ENCODE measurements at regions not wholly inside any gene's neighbourhood (a gene's known extent, or its start where the extent isn't known, plus 50 kb on each side); places are given as distances from the start of the nearest gene placed in this dataset.

GRCh38 chr18:24786027-24786426 is 325.6 kb downstream of the HRH4 start:
- DNase-seq (ENCODE audit: low read depth): no peak

- DNase-seq (ENCODE audit: low read depth): peak; percentile 16
Measured at GRCh38 chr18:24790347-24790746, 329.9 kb downstream of the HRH4 start.

- DNase-seq (ENCODE audit: low read depth): no peak
Measured at GRCh38 chr18:24791751-24792545, 331.5 kb downstream of the HRH4 start.

DNA sequence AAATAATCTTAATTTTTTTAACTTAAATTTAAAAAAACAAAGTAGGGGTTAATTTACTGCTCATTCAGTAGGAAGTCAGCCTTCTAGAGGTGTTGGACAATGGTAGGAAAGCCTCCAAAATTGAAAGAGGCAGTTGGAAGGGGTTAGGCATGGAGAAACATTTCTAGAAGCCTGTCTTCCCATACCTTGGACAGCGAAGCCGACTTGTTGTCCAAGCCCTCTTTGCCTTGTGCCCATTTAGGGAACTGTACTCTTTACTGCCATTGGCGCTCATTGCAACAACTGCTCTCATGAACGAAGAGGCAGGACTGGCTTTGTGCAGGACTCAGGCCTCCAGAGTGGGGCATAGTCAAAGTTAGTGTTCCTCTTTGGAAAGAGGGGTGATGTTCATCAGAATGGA is 333.3 kb downstream of the HRH4 start:
- DNase-seq (ENCODE audit: low read depth): no peak

- DNase-seq (ENCODE audit: low read depth): no peak
Measured at GRCh38 chr18:24795129-24795528, 334.7 kb downstream of the HRH4 start.

DNA sequence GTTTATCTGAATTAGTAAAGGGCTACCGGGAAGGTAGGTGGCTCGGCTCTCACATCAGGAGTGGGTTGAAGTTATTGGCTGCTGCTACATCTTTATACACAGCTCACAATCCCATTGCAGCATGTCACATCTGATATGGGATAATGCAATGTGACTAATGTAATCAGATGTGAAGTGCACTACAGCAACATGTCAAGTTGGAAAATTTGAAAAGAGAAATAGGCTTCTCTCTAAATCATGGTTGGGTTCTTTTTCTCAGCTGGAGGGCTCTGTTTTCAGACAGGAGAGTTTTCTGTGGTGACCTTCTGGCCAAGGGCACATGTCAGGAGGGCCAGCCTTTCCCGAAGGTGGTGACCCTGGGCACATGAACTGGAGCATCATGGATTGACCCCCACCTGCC is 337.5 kb downstream of the HRH4 start:
- no peak for DNase-seq (ENCODE audit: low read depth)

GRCh38 chr18:24799176-24799575 is 338.7 kb downstream of the HRH4 start:
- DNase-seq (ENCODE audit: low read depth): peak; percentile 6

- DNase-seq (ENCODE audit: low read depth): no peak
Measured at GRCh38 chr18:24799720-24800119, 339.3 kb downstream of the HRH4 start.

- DNase-seq (ENCODE audit: low read depth): no peak
Measured at GRCh38 chr18:24801001-24801400, 340.6 kb downstream of the HRH4 start.

GRCh38 chr18:24802456-24802855 is 342.0 kb downstream of the HRH4 start:
- no peak for DNase-seq (ENCODE audit: low read depth)

GRCh38 chr18:24805156-24805555 is 344.7 kb downstream of the HRH4 start:
- DNase-seq (ENCODE audit: low read depth): no peak

GRCh38 chr18:24809173-24809950 is 348.9 kb downstream of the HRH4 start:
- no peak for DNase-seq (ENCODE audit: low read depth)

DNA sequence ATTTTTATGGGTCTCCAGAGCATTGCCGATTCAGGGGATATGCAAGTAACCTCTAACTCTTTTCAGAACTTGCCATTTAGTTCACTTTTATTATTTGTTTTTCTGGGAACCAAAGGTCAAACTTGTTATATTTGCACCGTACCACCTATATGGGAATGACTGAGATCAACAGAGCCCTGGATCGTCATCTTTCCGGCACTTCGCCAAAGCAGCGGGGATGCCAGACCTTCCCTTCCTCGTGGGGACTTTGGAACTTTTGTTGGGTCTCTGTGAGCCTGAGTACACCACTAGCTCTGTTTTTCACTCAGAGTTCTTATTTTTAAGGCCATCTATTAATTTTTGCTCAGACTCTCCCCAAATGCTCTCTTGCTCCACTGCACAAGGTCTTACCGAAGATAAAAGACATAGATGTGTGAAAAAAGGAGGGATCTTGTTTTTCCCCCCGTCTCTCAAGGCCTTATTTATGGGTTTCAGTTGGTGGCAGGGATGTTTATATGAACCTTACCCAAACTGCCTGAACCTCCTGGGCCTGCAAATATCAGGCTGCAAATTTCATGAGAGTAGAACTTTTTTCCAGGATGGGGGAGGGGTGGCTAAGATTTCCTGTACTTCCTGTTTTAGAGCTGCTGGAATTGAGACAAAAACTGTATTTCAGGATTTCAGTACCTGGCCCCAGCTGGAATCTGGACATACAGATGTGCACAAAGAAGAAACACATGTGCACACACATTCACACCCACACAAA is 350.3 kb downstream of the HRH4 start:
- no peak for DNase-seq (ENCODE audit: low read depth)

GRCh38 chr18:24811950-24812681 is 351.7 kb downstream of the HRH4 start:
- no peak for DNase-seq (ENCODE audit: low read depth)

GRCh38 chr18:24814521-24814920 is 354.1 kb downstream of the HRH4 start:
- DNase-seq (ENCODE audit: low read depth): no peak

- DNase-seq (ENCODE audit: low read depth): no peak
Measured at GRCh38 chr18:24817150-24817549, 356.7 kb downstream of the HRH4 start.

GRCh38 chr18:24817587-24818371 is 357.3 kb downstream of the HRH4 start:
- no peak for DNase-seq (ENCODE audit: low read depth)

DNA sequence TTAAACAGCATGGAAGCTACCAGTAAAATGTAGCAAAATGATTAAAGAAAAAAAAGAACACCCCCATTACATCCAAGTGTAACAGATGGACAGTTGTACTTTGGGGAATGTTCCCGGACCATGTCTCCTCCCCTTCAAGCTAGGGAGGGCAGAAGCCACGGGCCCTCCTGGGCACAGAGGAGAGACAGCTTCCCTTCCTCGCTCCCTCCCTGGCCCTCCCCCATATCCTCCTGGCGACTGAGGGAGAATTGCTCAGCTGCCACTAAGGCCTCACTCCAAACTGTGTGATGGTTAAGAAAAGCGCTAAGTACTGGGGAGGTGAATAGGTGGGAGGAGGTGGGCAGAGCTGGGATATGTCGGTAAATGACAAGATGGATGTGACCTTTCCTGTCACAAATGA is 358.0 kb downstream of the HRH4 start:
- DNase-seq (ENCODE audit: low read depth): no peak

- DNase-seq (ENCODE audit: low read depth): no peak
Measured at GRCh38 chr18:24819141-24819890, 358.9 kb downstream of the HRH4 start.

DNA sequence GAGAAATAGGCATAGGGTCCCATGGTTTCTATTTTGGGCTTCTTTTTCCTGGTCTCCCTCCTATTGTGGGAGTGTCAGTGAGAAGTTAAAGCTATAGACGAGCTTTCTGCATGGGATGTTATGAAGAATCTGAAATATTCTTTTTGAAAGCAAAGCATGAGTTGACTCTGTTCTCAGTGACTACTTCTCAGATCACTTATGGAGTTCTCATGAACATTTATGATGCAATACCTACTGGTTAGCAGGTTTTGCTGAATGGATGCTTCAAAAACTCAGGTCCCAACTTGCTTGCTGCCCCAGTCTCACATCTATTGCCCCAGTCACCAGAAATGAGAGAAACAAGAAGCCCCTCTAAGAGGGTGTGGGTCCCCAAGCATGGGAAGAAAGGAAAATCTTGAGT is 365.0 kb downstream of the HRH4 start:
- DNase-seq (ENCODE audit: low read depth): no peak

Data from RPMI7951 (cell line).